GM11168 (cell line): ENCODE measurements at regions not wholly inside any gene's neighbourhood (a gene's known extent, or its start where the extent isn't known, plus 50 kb on each side); places are given as distances from the start of the nearest gene placed in this dataset.
"Not testable (repeated sequence)": the region's sequence is repeated elsewhere in the genome, so short reads cannot be mapped to it uniquely, and the experiment has no call there.

Experiments
- in situ Hi-C: fragments of 300-500 bp; cut with MboI; formaldehyde crosslinking; loops from one replicate; pipeline ENCODE4 v1.12.0; 2022; ENCODE audit warnings: low sequenced_read_pairs; ENCODE audit not compliant: unreplicated experiment

DNA sequence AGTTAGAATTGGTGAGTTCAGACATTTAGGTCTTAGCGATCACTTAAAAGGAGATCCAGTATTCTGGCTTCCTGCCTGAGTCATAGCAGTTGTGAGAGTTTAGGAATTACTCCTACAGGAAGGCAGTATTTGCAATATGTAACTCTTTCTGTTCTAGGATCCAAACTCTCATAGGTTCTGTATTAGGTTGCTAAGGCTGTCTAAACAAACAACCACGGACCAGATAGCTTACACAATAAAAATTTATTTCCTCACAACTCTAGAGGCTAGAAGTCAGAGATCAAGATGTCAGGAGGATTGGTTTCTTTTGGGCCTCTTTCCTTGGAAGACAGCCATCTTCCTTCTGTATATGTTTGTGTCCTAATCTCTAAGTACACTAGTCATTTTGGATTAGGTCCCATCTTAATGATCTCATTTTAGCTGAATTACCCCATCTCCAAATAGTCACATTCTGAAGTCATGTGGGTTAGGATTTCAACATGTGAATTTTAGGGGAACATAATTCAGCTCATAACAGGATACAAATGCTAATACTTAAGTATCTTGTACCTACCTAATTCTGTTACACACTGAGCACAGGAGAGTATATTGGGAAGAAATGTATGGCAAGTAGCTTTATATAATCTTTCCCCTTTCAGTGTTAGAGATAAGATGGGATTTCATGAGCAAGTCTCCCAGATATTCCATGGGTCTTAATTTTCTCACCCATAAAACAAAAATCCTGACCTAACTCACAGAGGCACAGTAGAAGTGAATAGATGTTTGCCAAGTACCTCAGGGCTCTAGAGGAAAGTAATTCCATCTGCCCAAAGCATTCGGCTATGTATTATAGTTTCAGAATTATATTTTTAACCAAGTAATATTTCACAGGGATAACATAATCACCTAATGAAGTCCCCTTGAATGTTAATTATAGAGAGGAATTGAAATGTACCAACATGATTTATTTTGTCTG lies 144.4 kb downstream of the PTBP2 start:
- in situ Hi-C loops = no loop called here

DNA sequence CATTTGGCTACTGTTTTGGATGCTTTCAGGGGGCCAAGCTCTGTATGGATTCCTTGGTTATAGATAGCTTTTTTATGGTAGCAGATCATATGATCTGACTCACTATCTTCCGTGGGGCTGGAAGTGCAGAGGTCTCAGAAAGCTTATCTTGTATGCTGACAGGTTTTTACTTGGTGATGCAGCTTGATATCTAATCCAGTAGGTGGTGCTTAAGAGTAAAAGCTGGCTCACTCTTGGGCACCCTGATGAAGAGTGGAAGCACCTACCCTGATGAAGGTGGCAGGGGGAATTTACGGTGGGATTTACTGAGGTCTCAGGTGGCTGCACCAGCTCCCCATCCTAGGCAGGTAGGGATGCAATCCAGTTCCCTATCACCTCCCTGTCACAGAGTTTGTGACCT lies 151.2 kb downstream of the PTBP2 start:
- in situ Hi-C loops = no loop called here

DNA sequence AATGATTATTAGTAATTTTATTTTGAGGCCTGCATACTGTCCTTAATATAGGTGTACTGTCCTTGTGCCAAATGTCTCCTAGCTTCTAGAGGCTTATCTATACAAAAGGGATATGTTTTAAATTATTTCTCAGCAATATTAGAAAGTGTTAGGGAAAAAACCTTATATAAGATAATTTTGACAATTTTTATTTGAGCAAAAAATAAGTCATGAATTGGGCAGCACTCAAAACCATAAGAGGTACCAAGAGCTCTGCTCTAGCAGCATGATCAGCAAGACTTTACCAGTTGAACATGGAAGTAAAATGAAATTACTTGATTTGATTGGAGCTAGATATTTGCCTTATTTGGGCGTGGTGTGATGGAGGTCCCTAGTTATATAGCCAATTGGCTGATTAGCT lies 157.1 kb downstream of the PTBP2 start:
- in situ Hi-C loops = no loop called here

DNA sequence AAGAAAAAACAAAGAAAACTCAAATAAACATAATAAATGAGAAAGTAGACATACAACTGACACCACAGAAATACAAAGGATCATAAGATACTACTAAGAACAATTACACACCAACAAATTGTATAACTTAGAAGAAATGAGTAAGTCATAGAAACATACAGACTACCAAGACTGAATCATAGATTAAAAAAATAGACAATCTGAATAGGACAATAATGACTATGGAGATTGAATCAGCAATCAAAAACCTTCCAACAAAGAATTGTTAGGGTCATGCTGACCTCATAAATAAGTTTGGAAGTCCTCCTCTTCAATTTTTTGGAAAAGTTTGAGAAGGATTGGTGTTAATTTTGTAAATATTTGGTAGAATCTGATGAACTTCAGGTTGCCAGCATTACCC lies 159.0 kb downstream of the PTBP2 start:
- in situ Hi-C loops = no loop called here

DNA sequence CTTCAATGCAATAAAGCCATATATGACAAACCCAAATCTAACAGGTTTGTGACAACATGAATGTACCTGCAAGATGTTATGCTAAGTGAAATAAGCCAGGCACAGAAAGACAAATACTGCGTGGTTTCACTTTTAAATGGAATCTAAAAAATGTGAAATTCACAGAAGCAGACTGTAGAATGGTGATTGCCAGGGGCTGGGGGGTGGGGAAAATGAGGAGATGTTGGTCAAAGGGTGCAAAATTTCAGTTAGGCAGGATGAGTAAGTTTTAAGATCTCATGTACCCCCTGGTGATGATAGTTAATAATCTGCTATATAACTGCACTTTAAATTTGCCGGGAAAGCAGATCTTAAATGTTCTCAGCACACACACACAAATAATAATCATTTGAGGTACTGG lies 160.5 kb downstream of the PTBP2 start:
- in situ Hi-C loops = no loop called here

DNA sequence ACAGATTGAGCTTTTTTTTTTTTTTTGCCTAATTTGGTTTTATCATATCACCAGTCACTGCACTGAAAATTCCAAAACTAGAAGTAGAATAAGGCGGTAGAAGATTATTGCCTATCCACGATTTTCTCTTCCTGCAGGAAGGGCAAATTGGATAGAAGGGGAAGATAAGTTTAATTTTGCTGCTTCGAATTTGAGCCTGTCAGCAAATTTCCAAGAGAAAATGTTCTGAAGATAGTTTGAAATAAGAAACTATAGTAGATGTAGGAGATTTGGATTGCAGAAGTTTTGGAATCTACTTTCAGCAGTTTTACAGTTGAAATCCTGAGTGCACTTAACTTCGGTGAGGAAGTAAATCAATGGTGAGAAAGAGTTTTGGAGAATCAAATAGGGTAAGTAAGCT lies 164.9 kb downstream of the PTBP2 start:
- in situ Hi-C loops = no loop called here

DNA sequence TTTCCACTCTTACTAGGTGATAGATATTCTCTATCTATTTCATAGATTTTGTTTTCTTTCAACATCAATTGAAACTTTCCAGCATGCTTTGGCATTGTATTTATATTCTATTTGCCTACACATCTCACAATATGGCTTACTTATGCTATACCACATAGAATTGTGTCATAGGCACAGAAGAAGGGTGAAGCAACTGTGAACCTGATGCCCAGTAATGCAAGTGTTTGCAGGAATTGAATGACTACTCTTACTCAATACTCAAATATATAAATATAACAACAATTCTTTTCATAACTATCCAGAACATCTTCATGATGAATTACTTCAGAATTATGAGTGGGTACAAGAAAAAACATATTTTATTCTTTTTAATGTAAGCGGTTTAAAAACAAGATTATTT lies 165.9 kb downstream of the PTBP2 start:
- in situ Hi-C loops = no loop called here

DNA sequence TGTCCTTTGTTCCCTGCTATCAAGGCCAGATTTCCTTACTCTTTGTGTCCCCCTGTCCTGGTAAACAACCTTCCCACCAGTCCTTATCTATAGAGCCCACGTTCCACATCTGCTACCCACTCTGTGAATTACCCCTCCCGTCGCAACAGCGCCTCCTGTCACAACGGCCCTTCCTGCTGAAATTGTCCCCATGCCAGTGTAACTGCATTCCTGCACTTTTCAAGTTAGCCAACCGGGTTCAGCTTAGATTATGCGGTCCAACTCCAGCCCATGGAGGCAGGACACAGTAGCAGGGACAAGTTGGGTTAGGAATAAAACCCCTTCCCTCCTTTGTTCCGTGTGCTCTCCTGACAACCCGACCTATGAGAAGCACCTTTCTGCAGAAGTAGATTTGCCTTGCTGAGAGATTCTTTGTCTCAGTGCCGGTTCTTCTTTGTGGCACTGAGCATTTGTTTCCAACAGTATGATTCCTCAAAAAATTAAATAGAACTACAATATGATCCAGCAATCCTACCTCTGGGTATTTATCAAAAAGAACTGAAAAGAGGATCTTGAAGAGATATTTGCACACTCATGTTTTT lies 180.3 kb downstream of the PTBP2 start:
- in situ Hi-C loops = no loop called here

DNA sequence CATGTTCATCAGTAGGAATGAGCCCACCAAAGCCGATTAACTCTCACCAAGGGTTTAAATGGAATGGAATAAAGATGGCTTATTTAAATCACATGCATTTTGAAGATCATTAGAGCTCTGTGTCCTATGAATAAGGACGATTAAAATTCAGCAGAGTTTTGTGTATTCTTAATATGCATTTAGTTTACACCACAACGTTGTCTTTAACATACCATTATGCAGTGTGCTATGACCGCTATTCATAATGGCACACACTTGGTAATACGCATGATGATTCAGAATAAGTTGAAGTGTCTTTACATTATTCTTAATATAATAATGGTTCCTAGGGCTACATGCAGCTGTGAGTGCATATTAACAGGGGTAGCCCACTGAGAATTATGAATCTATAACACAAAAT lies 190.7 kb downstream of the PTBP2 start:
- in situ Hi-C loops = no loop called here

DNA sequence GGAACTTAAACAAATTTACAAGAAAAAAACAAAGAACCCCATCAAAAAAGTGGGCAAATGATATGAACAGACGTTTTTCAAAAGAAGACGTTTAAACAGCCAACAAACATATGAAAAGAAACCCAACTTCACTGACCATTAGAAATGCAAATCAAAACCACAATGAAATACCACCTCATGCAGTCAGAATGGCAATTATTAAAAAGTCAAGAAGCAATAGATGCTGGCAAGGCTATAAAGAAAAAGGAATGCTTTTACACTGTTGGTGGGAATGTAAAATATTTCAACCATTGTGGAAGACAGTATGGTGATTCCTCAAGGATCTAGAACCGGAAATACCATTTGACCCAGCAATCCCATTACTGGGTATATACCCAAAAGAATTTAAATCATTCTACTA lies 194.1 kb downstream of the PTBP2 start:
- in situ Hi-C loops = not testable (repeated sequence)

DNA sequence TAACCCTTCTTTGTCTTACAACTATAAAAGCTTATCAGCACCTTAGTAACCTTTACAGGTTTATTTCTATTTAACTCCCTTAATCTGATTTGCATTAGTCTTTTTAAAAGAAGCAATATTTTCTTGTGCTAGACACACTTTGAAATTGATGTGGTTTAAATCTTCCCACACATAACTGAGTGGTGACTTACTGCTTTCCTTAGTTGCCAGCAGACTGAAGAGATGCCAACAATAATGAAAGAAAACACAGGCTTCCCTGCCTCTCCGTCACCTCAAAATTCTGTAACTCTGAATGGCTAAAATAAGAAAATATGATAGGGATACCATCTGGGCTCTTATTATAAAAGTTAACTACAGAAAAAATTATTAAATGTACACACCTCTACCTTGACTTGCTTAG lies 196.8 kb downstream of the PTBP2 start:
- in situ Hi-C loops = no loop called here

DNA sequence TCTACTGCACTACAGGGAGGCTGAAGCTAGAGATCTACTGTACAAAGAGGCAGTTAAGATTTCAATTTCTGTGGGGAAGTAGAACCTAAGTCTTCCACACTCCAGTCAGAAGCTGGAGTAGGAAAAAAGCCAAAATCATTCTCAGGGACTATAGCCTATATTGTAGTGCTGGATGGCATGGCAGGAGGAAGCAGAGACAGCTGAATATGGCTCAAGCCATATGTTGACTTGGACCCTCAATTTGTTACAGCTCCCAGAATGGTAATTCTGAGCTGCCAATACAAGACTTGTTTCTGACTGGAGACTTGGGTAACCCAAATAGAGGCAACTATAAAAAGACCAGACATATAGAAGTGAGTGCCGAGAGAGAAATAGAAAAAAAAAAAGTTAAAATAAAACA lies 200.6 kb downstream of the PTBP2 start:
- in situ Hi-C loops = no loop called here

DNA sequence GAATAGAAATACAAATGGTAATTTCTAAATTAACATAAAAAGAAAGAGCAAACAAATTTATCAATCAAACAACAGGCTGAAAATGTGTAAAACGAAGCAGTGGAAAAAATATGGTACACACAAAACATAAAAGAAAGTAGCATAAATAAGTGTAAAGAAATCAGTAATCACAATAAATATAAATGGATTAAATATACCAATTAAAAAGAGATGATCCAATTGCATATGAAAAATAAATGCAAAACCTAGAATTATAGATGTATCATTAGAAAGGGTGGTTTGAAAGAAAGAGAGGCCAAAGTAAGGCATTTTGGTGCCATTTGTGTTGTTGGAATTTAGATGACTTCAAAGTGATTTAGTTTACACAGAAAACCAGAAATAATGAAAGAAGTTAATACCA lies 202.2 kb downstream of the PTBP2 start:
- in situ Hi-C loops = no loop called here

DNA sequence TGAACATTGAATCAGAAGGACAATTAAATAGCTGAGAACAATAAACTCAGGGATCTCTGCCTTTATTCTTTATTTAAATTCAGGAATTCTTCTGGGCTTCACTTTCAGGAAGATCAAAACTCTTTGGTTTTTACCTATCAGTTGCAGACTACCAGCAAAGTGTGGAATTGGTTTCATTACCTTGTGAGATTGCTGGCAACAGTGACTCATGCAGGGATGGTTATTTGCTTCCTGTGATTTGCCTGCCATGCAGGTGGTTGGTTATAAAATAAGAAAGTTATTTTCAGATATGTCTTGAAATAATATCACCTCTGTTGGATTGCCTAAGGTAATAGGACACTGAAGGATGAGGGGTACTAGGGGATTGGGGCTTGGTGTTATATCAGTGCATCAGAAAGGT lies 204.6 kb downstream of the PTBP2 start:
- in situ Hi-C loops = no loop called here

DNA sequence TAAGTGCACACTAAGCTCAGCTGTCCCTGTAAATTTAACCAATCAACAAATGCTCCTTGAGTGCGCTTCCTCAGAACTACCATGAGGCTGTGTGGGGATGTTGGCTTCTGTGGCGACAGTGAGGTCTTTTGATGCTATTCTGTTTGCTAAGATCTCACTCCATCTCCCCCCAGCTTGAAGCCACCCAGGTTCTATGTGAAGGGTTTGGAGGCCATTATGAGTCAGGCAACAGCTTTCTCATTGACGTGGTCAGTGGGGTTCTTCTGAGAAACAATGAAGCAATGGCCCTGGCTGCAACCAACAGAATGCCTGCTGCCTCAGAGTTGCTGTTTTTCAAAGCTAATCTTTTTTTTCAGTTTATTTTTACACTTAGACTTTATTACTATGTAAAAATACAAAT lies 205.5 kb downstream of the PTBP2 start:
- in situ Hi-C loops = no loop called here

DNA sequence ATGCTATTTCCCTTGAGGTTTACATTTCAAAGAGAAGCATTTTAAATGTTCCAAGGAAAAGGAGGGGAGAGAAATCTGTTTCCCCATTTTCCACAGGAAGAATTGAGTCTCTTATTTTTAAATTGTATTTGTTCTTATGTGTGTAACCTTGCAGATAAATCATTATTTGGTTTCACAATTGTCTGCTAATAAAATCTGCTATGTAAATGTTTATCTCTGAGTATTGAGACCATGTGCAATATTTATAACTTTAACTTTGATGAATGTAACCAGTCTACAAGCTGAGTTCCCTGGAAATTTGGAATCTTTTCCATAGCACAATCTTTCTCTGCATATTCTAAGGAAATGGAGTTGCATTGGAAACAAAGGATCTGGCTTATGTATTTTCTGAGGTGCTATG lies 209.6 kb downstream of the PTBP2 start:
- in situ Hi-C loops = no loop called here

DNA sequence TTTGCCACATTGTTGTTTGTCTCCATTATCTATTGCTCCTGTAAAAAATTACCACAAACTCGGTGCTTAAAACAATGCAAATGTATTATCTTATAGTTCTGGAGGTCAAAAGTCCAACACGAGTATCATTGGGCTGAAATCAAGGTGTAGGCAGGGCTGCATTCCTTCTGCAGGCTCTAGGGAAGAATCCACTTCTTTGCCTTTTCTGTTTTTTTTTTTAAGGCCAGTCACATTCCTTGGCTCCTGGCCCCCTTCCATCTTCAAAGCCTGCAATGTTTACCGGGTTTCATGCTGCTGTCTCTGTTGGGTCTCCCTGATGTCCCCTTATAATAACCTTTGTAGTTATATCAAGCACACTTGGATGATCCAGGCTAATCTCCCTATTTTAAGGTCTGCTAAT lies 212.7 kb downstream of the PTBP2 start:
- in situ Hi-C loops = no loop called here

DNA sequence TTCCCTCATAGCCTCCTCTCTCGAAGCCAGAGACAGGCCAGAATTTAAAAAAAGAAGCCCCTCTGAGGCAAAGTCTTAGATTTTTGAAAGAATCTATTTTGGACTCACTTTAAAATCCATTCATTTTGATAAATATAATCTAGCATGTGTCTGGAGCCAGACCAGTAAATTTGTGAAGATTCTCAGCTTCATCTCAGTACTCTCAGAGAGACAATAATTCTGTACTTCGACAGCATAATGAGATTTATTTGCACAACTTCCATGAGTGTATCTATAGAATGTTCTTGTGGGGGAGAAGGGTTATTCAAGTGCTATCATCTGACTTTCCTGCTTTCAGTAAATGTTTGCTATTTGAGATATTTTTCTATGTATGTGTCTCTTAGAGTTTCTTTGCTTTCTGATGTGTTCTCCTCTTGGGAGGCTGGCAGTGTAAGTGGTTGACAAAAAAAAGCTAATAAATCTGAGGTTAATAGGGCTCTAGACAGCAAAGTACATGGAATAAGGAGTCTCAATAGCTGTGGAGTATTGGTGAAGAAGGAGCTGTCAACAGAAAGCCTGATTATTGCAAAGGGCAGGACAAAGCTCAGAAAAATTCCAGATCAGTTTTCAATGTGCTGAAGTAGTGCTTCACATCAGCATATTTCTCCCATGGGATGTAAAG lies 223.0 kb downstream of the PTBP2 start:
- in situ Hi-C loops = no loop called here

DNA sequence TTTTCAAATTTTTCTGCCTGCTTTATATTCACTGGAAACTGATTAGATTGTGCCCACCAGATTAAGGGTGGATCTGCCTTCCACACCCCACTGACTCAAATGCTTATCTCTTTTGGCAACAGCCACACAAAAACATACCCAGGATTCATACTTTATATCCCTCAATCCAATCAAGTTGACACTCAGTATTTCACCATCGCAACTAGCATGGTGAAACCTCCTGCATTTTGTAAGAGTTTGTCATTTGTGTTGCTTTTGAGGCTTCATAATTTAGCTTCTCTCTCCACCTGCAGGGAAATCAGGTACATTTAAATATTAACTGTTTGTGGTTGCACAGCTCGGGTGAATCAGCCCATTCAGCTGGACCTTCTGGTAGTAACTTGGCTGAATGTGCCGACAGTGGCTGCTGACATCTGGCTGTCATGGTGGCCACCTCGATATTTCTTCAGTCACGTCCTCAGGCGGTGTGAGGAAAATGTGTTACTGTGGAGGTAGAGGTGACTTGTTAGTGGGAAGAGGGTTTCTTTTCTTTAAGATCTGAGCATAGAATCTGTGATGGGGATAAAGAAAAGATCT lies 224.0 kb downstream of the PTBP2 start:
- in situ Hi-C loops = no loop called here

DNA sequence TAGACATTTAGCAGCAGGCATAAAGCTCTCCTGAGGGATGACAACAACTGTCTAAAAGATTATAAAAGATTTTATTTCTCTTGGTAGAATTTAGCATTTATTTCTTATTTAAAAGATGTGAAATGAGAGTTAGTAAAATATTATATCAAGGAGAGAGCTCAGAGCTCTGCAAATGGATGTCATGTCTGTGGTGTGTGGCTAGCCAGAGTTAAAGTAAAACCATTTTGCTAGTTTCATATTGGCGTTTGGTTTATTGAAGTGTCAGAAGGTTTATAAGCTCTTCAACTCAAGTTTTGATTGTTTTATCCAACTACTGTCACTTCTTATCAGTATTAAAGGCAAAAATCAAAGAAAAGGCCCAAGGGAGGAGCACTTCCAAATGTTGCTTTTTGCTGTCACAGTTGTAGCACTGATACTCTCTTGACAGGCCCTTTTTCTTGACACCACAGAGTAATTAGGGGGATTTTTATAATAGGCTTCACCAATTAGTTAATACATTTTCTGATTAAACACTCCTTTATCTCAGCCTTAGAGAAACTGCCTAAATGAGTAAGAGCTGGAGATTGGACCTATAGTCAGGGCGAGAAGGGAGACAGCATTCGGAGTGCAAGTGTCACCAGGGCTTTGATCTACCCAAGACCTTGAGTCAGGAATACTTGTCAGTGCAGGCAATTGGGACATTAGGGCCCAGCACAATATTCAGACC lies 233.9 kb downstream of the PTBP2 start:
- in situ Hi-C loops = no loop called here
